SK-N-SH (cell line): ENCODE measurements at regions not wholly inside any gene's neighbourhood (a gene's known extent, or its start where the extent isn't known, plus 50 kb on each side); places are given as distances from the start of the nearest gene placed in this dataset.

Experiments
- CTCF ChIA-PET: fragments of 300-600, 350-600 bp; formaldehyde crosslinking; extraction: SDS; loops from one replicate; lab custom pipeline; 2021; lab: Yijun Ruan, JAX
- POLR2A ChIA-PET: fragments of 350-600 bp; sonication (Branson Sonifier 250); formaldehyde crosslinking; extraction: SDS; loops from one replicate; lab custom pipeline; 2020; ENCODE audit warnings: antibody characterized with exemption, inconsistent platforms; lab: Yijun Ruan, JAX
- DNase-seq: peaks from one replicate; pipeline ENCODE4 v3.0.0; 2012
- H2AFZ ChIP-seq: fragments of 200-600 bp; sonication (generic); 2 replicates; pipeline ENCODE4 v1.8.1; 2016; ENCODE audit warnings: antibody characterized with exemption, mild to moderate bottlenecking, low read depth
- H3F3A ChIP-seq: fragments of 200-600 bp; sonication (generic); replicated peaks from 2 replicates; pipeline ENCODE3; 2016; ENCODE audit warnings: antibody characterized with exemption, mild to moderate bottlenecking; ENCODE audit not compliant: insufficient read depth
- H3K27ac ChIP-seq, 2 experiments: fragments of 200-500 bp in 1 of 2; fragments of 200-600 bp in 1 of 2; sonication (Bioruptor generic) in 1 of 2; sonication (generic), shearing (Covaris generic) in 1 of 2; 2 replicates each; pipeline versions ENCODE4 v1.5.1 to v1.6.1; 2014 to 2016; ENCODE audit warnings: low read depth in 2 of 2, inconsistent platforms in 1 of 2, low read length in 1 of 2, mild to moderate bottlenecking in 1 of 2, mixed read lengths in 1 of 2
- H3K27me3 ChIP-seq: fragments of 200-600 bp; sonication (generic), shearing (Covaris generic); 2 replicates; pipeline ENCODE4 v1.6.1; 2016; ENCODE audit warnings: mixed run types; ENCODE audit not compliant: insufficient read depth
- H3K36me3 ChIP-seq, 2 experiments: fragments of 200-500 bp in 1 of 2; fragments of 200-600 bp in 1 of 2; sonication (Bioruptor generic) in 1 of 2; sonication (generic) in 1 of 2; replicated peaks in 1 of 2; 2 replicates each; pipeline versions ENCODE3 to v1.5.1; 2014 to 2016; ENCODE audit warnings: low read length in 1 of 2, mild to moderate bottlenecking in 1 of 2; ENCODE audit not compliant: insufficient read depth in 2 of 2, control insufficient read depth in 1 of 2
- H3K4me1 ChIP-seq, 2 experiments: fragments of 200-500 bp in 1 of 2; fragments of 200-600 bp in 1 of 2; sonication (Bioruptor generic) in 1 of 2; sonication (generic), shearing (Covaris generic) in 1 of 2; 2 replicates each; pipeline versions ENCODE4 v1.5.1 to v1.6.1; 2014 to 2016; ENCODE audit warnings: low read depth in 1 of 2, low read length in 1 of 2, mixed run types in 1 of 2; ENCODE audit not compliant: insufficient read depth in 2 of 2, control insufficient read depth in 1 of 2
- H3K4me2 ChIP-seq: fragments of 200-600 bp; sonication (generic), shearing (Covaris generic); 2 replicates; pipeline ENCODE4 v1.6.1; 2017; ENCODE audit warnings: mixed run types
- H3K4me3 ChIP-seq, 2 experiments: fragments of 200-500 bp in 1 of 2; fragments of 200-600 bp in 1 of 2; sonication (Bioruptor generic) in 1 of 2; sonication (generic), shearing (Covaris generic) in 1 of 2; 2 replicates each; pipeline versions ENCODE4 v1.5.1 to v1.8.1; 2014 to 2016; ENCODE audit warnings: low read depth in 2 of 2, inconsistent platforms in 1 of 2, low read length in 1 of 2, mild to moderate bottlenecking in 1 of 2, mixed read lengths in 1 of 2, moderate library complexity in 1 of 2
- H3K79me2 ChIP-seq: fragments of 200-600 bp; sonication (generic); 2 replicates; pipeline ENCODE4 v1.8.1; 2017; ENCODE audit warnings: mild to moderate bottlenecking; ENCODE audit not compliant: insufficient read depth
- H3K9ac ChIP-seq: fragments of 200-600 bp; sonication (generic); 2 replicates; pipeline ENCODE4 v1.6.1; 2017; ENCODE audit warnings: mixed run types
- H3K9me2 ChIP-seq: fragments of 200-600 bp; sonication (generic); 2 replicates; pipeline ENCODE4 v1.6.1; 2017; ENCODE audit warnings: mixed run types
- H3K9me3 ChIP-seq: fragments of 200-600 bp; sonication (generic); 2 replicates; pipeline ENCODE4 v1.6.1; 2017; ENCODE audit warnings: mixed run types, mild to moderate bottlenecking, moderate library complexity
- H4K20me1 ChIP-seq: fragments of 200-600 bp; sonication (generic); 2 replicates; pipeline ENCODE4 v1.6.1; 2017; ENCODE audit warnings: mild to moderate bottlenecking, mixed run types; ENCODE audit not compliant: insufficient read depth
- CHD2 ChIP-seq: fragments of 150-350 bp; IDR thresholded peaks from 2 replicates; pipeline ENCODE4 v1.6.1; 2018; ENCODE audit warnings: low read length; ENCODE audit not compliant: partially characterized antibody
- EZH2phosphoT487 ChIP-seq: fragments of 200-600 bp; sonication (generic); IDR thresholded peaks from 2 replicates; pipeline ENCODE4 v1.6.1; 2017; ENCODE audit warnings: low read depth, mixed run types, mild to moderate bottlenecking, antibody characterized with exemption, moderate library complexity, borderline replicate concordance
- GABPA ChIP-seq: IDR thresholded peaks from 2 replicates; pipeline ENCODE4 v1.4.0; 2012; ENCODE audit warnings: low read depth, mild to moderate bottlenecking
- GATA2 ChIP-seq: sonication (generic); formaldehyde crosslinking; IDR thresholded peaks from 2 replicates; pipeline ENCODE4 v1.5.0; 2020; ENCODE audit warnings: mild to moderate bottlenecking, missing genetic modification reagents
- MAX ChIP-seq: IDR thresholded peaks from 2 replicates; pipeline ENCODE4 v1.4.0; 2012; ENCODE audit warnings: low read depth
- NRF1 ChIP-seq: IDR thresholded peaks from 2 replicates; pipeline ENCODE4 v1.6.1; 2012; ENCODE audit warnings: low read depth, mild to moderate bottlenecking, low read length
- RFX5 ChIP-seq: IDR thresholded peaks from 2 replicates; pipeline ENCODE4 v1.6.1; 2012; ENCODE audit warnings: mild to moderate bottlenecking, improper control_type of control experiment, low read length
- SIN3A ChIP-seq: IDR thresholded peaks from 2 replicates; pipeline ENCODE4 v1.6.1; 2012; ENCODE audit warnings: low read depth, mild to moderate bottlenecking, low read length, moderate library complexity, borderline replicate concordance
- TAF1 ChIP-seq: IDR thresholded peaks from 2 replicates; pipeline ENCODE4 v1.6.1; 2012; ENCODE audit warnings: low read depth, mild to moderate bottlenecking, low read length, moderate library complexity, borderline replicate concordance
- YY1 ChIP-seq: IDR thresholded peaks from 2 replicates; pipeline ENCODE4 v1.4.0; 2012; ENCODE audit warnings: low read depth, mild to moderate bottlenecking
- ZBTB33 ChIP-seq: IDR thresholded peaks from 2 replicates; pipeline ENCODE4 v1.4.0; 2012; ENCODE audit warnings: low read depth, borderline replicate concordance
- WGBS: methylation state at CpG from one replicate; pipeline ENCODE4 v1.1.6; 2017; ENCODE audit warnings: low lambda C conversion rate; 5-methylcytosine and 5-hydroxymethylcytosine counted together
- TF ChIP-seq, protein P1 (sequence below): fragments of 150-350 bp; IDR thresholded peaks from 2 replicates; pipeline ENCODE4 v1.6.1; 2016; ENCODE audit warnings: mild to moderate bottlenecking, low read depth, low read length

DNA sequence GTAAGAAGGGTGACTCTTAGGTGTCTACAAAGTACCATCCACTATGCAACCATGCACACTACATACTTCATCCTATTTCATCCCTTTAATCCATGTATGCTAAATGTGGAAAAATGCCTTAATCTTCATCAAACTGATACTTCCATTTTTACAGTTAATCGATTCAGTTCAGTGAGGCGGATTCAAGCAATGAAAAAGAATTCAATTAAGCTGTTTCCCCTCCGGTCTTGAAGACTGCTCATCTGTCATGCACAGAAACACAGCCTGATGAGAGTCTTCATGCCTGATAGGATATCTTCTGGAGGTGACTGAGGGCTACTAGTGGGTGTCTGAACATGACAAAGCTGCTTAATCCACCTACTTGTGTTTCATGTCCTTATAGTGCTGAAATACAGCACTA is 270.6 kb upstream of the ALCAM start:
- no peaks in the 10 kb centered on the region for H3F3A ChIP-seq
- no peaks in the 10 kb centered on the region for H4K20me1 ChIP-seq
- ChIA-PET CTCF (no interaction called here), POLR2A (no interaction called here)
- WGBS: 87% methylated on average over 3 of the region's 3 CpGs
- no peak overlapping the region for H3K4me2 ChIP-seq
- no peak for DNase-seq
- H3K27me3 ChIP-seq: no peaks in the 10 kb centered on the region
- no peak overlapping the region for H3K4me3 ChIP-seq
- H2AFZ ChIP-seq: no peak overlapping the region
- H3K4me1 ChIP-seq: no peaks in the 10 kb centered on the region
- TF ChIP-seq, protein P1, sequence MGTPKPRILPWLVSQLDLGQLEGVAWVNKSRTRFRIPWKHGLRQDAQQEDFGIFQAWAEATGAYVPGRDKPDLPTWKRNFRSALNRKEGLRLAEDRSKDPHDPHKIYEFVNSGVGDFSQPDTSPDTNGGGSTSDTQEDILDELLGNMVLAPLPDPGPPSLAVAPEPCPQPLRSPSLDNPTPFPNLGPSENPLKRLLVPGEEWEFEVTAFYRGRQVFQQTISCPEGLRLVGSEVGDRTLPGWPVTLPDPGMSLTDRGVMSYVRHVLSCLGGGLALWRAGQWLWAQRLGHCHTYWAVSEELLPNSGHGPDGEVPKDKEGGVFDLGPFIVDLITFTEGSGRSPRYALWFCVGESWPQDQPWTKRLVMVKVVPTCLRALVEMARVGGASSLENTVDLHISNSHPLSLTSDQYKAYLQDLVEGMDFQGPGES: no peak
- TF ChIP-seq YY1 (no peak), MAX (no peak), GABPA (no peak)
- H3K9me3 ChIP-seq: no peaks in the 10 kb centered on the region
- no peak overlapping the region for H3K9ac ChIP-seq
- no peaks in the 10 kb centered on the region for H3K9me2 ChIP-seq
- H3K36me3 ChIP-seq: no peaks in the 10 kb centered on the region
- H3K27ac ChIP-seq: no peak overlapping the region
- H3K79me2 ChIP-seq: no peaks in the 10 kb centered on the region

DNA sequence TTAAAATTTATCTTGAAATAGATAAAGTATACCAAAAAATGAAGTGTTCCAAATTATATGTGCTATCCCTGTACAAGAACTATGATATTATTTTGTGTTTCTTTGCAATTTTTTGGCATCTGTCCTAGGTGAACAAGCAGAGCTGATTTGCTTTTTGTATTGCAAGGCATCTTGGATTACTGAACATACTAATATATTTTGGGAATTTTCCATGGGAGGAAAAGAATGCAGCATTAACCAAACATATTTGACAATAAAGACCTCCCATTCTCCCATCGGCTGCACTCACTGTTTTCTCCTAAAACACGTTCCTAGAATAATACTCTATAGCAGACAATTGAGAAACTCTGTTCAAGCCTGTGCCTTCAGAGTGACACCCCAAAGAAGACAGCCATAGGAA is 265.1 kb upstream of the ALCAM start:
- Histone ChIP-seq H3K9me2 (no peaks in the 10 kb centered on the region), H2AFZ (no peak overlapping the region), H3K36me3 (no peaks in the 10 kb centered on the region), H3K79me2 (no peaks in the 10 kb centered on the region), H3K9ac (no peak overlapping the region), H3K9me3 (no peaks in the 10 kb centered on the region), H3K4me3 (no peak overlapping the region), H4K20me1 (no peaks in the 10 kb centered on the region), H3K4me1 (no peaks in the 10 kb centered on the region), H3K27me3 (no peaks in the 10 kb centered on the region), H3K4me2 (no peak overlapping the region), H3F3A (no peaks in the 10 kb centered on the region), H3K27ac (no peak overlapping the region)
- POLR2A ChIA-PET: no interaction called here
- WGBS: 90% methylated on average over 2 of the region's 2 CpGs
- CTCF ChIA-PET: no interaction called here
- DNase-seq: no peak
- no peak for TF ChIP-seq ZBTB33
- TF ChIP-seq EZH2phosphoT487: no peak
- no peak for TF ChIP-seq CHD2
- TF ChIP-seq TAF1: no peak
- no peak for TF ChIP-seq SIN3A
- TF ChIP-seq GATA2 (CRISPR knock-in tag): no peak
- no peak for TF ChIP-seq RFX5
- TF ChIP-seq MAX: no peak
- TF ChIP-seq NRF1: no peak
